CD4-positive, alpha-beta T cell (primary cell): ENCODE measurements at regions not wholly inside any gene's neighbourhood (a gene's known extent, or its start where the extent isn't known, plus 50 kb on each side); places are given as distances from the start of the nearest gene placed in this dataset.

Experiments
- ATAC-seq: fragments of 200-7000 bp; cut with Tn5 transposase; one replicate; pipeline ENCODE4 v1.10.0; 2022; ENCODE audit warnings: mild to moderate bottlenecking; ENCODE audit not compliant: poor library complexity
- CTCF ChIA-PET: fragments of 350-600 bp; sonication (Branson Sonifier 250); formaldehyde crosslinking; loops from one replicate; lab custom pipeline; 2021; ENCODE audit warnings: antibody characterized with exemption, inconsistent platforms; lab: Charles Lee
- POLR2A ChIA-PET: fragments of 350-600 bp; sonication (Branson Sonifier 250); formaldehyde crosslinking; loops from one replicate; lab custom pipeline; 2021; ENCODE audit warnings: antibody characterized with exemption, inconsistent platforms; lab: Charles Lee
- DNase-seq, 14 experiments: peaks; one replicate each; pipeline ENCODE4 v3.0.0-alpha.2; 2013 to 2020; ENCODE audit warnings: mixed read lengths in 2 of 14
- H3K27ac ChIP-seq, 2 donors: one replicate each; pipeline versions ENCODE4 v1.5.1 to v1.7.0; 2013; ENCODE audit warnings: low read length in 2 of 2, low read depth in 1 of 2, mild to moderate bottlenecking in 1 of 2
- H3K27me3 ChIP-seq, 2 experiments: 1 replicate in 1 of 2; 2 replicates in 1 of 2; pipeline versions ENCODE4 v1.6.1 to v1.7.0; 2013; ENCODE audit warnings: low read length in 2 of 2, control low read depth in 1 of 2, mild to moderate bottlenecking in 1 of 2, moderate library complexity in 1 of 2; ENCODE audit not compliant: insufficient read depth in 2 of 2, control insufficient read depth in 1 of 2
- H3K36me3 ChIP-seq: one replicate; pipeline ENCODE4 v1.6.1; 2013; ENCODE audit warnings: low read length, control low read depth; ENCODE audit not compliant: insufficient read depth
- H3K4me1 ChIP-seq: one replicate; pipeline ENCODE4 v1.6.1; 2013; ENCODE audit warnings: low read length, control low read depth; ENCODE audit not compliant: insufficient read depth
- H3K4me3 ChIP-seq: one replicate; pipeline ENCODE4 v1.5.1; 2013; ENCODE audit warnings: mild to moderate bottlenecking, low read length, moderate library complexity
- H3K9me3 ChIP-seq, 2 experiments: 1 replicate in 1 of 2; 2 replicates in 1 of 2; pipeline versions ENCODE4 v1.6.1 to v1.7.0; 2013; ENCODE audit warnings: low read length in 2 of 2, mild to moderate bottlenecking in 2 of 2, control low read depth in 1 of 2, moderate library complexity in 1 of 2; ENCODE audit not compliant: control insufficient read depth in 1 of 2, insufficient read depth in 1 of 2
- H3K27ac Mint-ChIP-seq: one replicate; pipeline ENCODE4 v1.8.0; 2020; ENCODE audit warnings: mixed read lengths
- H3K27me3 Mint-ChIP-seq: one replicate; pipeline ENCODE4 v1.8.0; 2021; ENCODE audit warnings: mixed read lengths
- H3K36me3 Mint-ChIP-seq: one replicate; pipeline ENCODE4 v1.8.0; 2021; ENCODE audit warnings: low read depth, mixed read lengths
- H3K4me1 Mint-ChIP-seq: one replicate; pipeline ENCODE4 v1.8.0; 2021; ENCODE audit warnings: low read depth, mixed read lengths
- H3K4me3 Mint-ChIP-seq: one replicate; pipeline ENCODE4 v1.8.0; 2020; ENCODE audit warnings: mild to moderate bottlenecking, mixed read lengths
- H3K9me3 Mint-ChIP-seq: one replicate; pipeline ENCODE4 v1.8.0; 2020; ENCODE audit warnings: mixed read lengths
- intact Hi-C, 2 experiments: fragments of 100-400 bp; cut with DNase I in 1 of 2; cut with micrococcal nuclease in 1 of 2; formaldehyde crosslinking; loops; one replicate each; pipeline versions ENCODE4 v1.15.1 to v1.9.0; 2023 to 2025; cut with DNase I, micrococcal nuclease
- TF ChIP-seq, protein P1 (sequence below): fragments of 200-600 bp; IDR thresholded peaks from one replicate; pipeline ENCODE4 v1.8.0; 2022; ENCODE audit warnings: antibody characterized with exemption, mild to moderate bottlenecking

GRCh38 chr12:111297703-111298426 lies 71.0 kb downstream of the PHETA1 start:
- CTCF ChIA-PET: interaction anchor here (0.6 kb wide), 1 partner anchor 921 kb away, joined by 3 read pairs; no protein-coding TSS in a partner anchor
- POLR2A ChIA-PET: no interaction called here

GRCh38 chr12:111296906-111297463 lies 71.9 kb downstream of the PHETA1 start:
- TF ChIP-seq, protein P1, sequence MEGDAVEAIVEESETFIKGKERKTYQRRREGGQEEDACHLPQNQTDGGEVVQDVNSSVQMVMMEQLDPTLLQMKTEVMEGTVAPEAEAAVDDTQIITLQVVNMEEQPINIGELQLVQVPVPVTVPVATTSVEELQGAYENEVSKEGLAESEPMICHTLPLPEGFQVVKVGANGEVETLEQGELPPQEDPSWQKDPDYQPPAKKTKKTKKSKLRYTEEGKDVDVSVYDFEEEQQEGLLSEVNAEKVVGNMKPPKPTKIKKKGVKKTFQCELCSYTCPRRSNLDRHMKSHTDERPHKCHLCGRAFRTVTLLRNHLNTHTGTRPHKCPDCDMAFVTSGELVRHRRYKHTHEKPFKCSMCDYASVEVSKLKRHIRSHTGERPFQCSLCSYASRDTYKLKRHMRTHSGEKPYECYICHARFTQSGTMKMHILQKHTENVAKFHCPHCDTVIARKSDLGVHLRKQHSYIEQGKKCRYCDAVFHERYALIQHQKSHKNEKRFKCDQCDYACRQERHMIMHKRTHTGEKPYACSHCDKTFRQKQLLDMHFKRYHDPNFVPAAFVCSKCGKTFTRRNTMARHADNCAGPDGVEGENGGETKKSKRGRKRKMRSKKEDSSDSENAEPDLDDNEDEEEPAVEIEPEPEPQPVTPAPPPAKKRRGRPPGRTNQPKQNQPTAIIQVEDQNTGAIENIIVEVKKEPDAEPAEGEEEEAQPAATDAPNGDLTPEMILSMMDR: no peak
- Mint-ChIP-seq H3K36me3 (no peaks in the 10 kb centered on the region), H3K4me3 (no peak overlapping the region), H3K27me3 (peaks cover 4% of the 10 kb centered on the region), H3K9me3 (no peaks in the 10 kb centered on the region), H3K27ac (no peak overlapping the region), H3K4me1 (no peaks in the 10 kb centered on the region)
- no peak for DNase-seq
- POLR2A ChIA-PET: no interaction called here
- Histone ChIP-seq H3K27ac (no peak overlapping the region), H3K4me1 (no peaks in the 10 kb centered on the region), H3K9me3 (peaks cover 0 to 10% of the 10 kb centered on the region in 2 experiments), H3K36me3 (no peaks in the 10 kb centered on the region), H3K27me3 (peaks cover 0 to 2% of the 10 kb centered on the region in 2 experiments), H3K4me3 (no peak overlapping the region)
- CTCF ChIA-PET: interaction anchor here (0.6 kb wide), 1 partner anchor 25 kb away, joined by 3 read pairs; no protein-coding TSS in a partner anchor
- intact Hi-C loops: loop anchor here in 1 of 2 experiments (5.0 kb wide), 2 partner anchors 275 to 360 kb away; no protein-coding TSS in a partner anchor
- ATAC-seq: no peak

More at GRCh38 chr12:111297703-111298426, 71.0 kb downstream of the PHETA1 start:
- Mint-ChIP-seq H3K4me1 (no peaks in the 10 kb centered on the region), H3K4me3 (no peak overlapping the region), H3K9me3 (no peaks in the 10 kb centered on the region), H3K27me3 (peaks cover 4% of the 10 kb centered on the region), H3K36me3 (no peaks in the 10 kb centered on the region), H3K27ac (no peak overlapping the region)
- H3K9me3 ChIP-seq: peaks cover 0 to 9% of the 10 kb centered on the region in 2 experiments
- ATAC-seq (no peak), DNase-seq (no peak)
- TF ChIP-seq, protein P1: no peak
- H3K27ac ChIP-seq: no peak overlapping the region
- intact Hi-C loops: loop anchor here (2.0 to 5.0 kb wide), 3 partner anchors 276 to 361 kb away; no protein-coding TSS in a partner anchor
- peaks cover 0 to 2% of the 10 kb centered on the region in 2 experiments for H3K27me3 ChIP-seq
- H3K4me3 ChIP-seq: no peak overlapping the region
- no peaks in the 10 kb centered on the region for H3K4me1 ChIP-seq
- no peaks in the 10 kb centered on the region for H3K36me3 ChIP-seq

DNA sequence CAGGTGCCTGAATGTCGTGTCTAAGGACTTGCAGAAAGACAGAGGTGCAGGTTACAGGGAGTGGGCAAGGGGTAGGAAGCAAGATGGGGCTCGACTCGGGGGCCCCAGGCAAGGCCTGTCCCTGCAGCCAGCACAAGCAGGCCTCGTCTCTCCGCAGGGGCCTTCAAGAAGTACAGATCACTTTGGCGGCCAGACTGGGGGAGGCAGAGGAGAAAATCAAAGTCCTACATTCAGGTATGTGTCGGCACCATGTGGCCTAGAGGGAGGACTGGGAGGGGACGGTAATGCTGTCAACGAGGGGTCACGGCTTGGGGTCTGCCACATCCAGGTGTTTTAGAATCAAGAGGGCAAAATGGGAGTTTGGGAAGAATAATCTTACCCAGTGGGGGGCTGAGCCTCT lies 73.7 kb downstream of the PHETA1 start:
- no peak overlapping the region for H3K27ac Mint-ChIP-seq
- TF ChIP-seq, protein P1: no peak
- Histone ChIP-seq H3K4me1 (no peaks in the 10 kb centered on the region), H3K4me3 (no peak overlapping the region), H3K27me3 (peaks cover 0 to 2% of the 10 kb centered on the region in 2 experiments), H3K36me3 (no peaks in the 10 kb centered on the region), H3K9me3 (peaks cover 0 to 20% of the 10 kb centered on the region in 2 experiments), H3K27ac (no peak overlapping the region)
- ChIA-PET POLR2A (no interaction called here), CTCF (no interaction called here)
- no peaks in the 10 kb centered on the region for H3K4me1 Mint-ChIP-seq
- intact Hi-C loops: loop anchor here in 1 of 2 experiments (5.0 kb wide), 2 partner anchors 273 to 358 kb away; no protein-coding TSS in a partner anchor
- H3K36me3 Mint-ChIP-seq: no peaks in the 10 kb centered on the region
- no peaks in the 10 kb centered on the region for H3K9me3 Mint-ChIP-seq
- no peak overlapping the region for H3K4me3 Mint-ChIP-seq
- DNase-seq: no peak
- H3K27me3 Mint-ChIP-seq: peaks cover under 1% of the 10 kb centered on the region
- no peak for ATAC-seq
